Loucy (cell line): ENCODE measurements at regions not wholly inside any gene's neighbourhood (a gene's known extent, or its start where the extent isn't known, plus 50 kb on each side); places are given as distances from the start of the nearest gene placed in this dataset.

Source experiments
- H2AFZ ChIP-seq: fragments of 200-600 bp; sonication (generic); 2 replicates; pipeline ENCODE4 v1.6.0; 2016; ENCODE audit warnings: antibody characterized with exemption, mild to moderate bottlenecking, low read length, moderate library complexity
- H3F3A ChIP-seq: fragments of 200-600 bp; 2 replicates; pipeline ENCODE4 v1.6.0; 2016; ENCODE audit warnings: antibody characterized with exemption, low read depth, mild to moderate bottlenecking
- H3K27me3 ChIP-seq: fragments of 200-600 bp; sonication (generic); 2 replicates; pipeline ENCODE4 v1.6.1; 2014; ENCODE audit warnings: low read length, mild to moderate bottlenecking; ENCODE audit not compliant: insufficient read depth, poor library complexity, severe bottlenecking
- H3K36me3 ChIP-seq: fragments of 200-600 bp; sonication (generic); 2 replicates; pipeline ENCODE4 v1.6.1; 2016; ENCODE audit warnings: low read length; ENCODE audit not compliant: insufficient read depth
- H3K4me1 ChIP-seq: fragments of 200-600 bp; sonication (generic); 2 replicates; pipeline ENCODE4 v1.5.1; 2014; ENCODE audit warnings: low read length, mild to moderate bottlenecking; ENCODE audit not compliant: insufficient read depth, poor library complexity, severe bottlenecking
- H3K4me2 ChIP-seq: fragments of 200-600 bp; sonication (generic); 2 replicates; pipeline ENCODE4 v1.6.0; 2014; ENCODE audit warnings: antibody characterized with exemption, low read length, low read depth, mild to moderate bottlenecking; ENCODE audit not compliant: poor library complexity, severe bottlenecking
- H3K4me3 ChIP-seq: fragments of 200-600 bp; sonication (generic); 2 replicates; pipeline ENCODE4 v1.5.1; 2014; ENCODE audit warnings: low read length, mild to moderate bottlenecking, mixed read lengths; ENCODE audit not compliant: poor library complexity, severe bottlenecking
- H3K79me2 ChIP-seq: fragments of 200-600 bp; sonication (generic); 2 replicates; pipeline ENCODE4 v1.6.1; 2014; ENCODE audit warnings: low read length; ENCODE audit not compliant: insufficient read depth
- H3K9ac ChIP-seq: fragments of 200-600 bp; sonication (generic); 2 replicates; pipeline ENCODE4 v1.6.0; 2014; ENCODE audit warnings: mild to moderate bottlenecking, low read depth, low read length, moderate library complexity; ENCODE audit not compliant: poor library complexity, severe bottlenecking
- H3K9me2 ChIP-seq: fragments of 200-600 bp; sonication (generic); replicated peaks from 2 replicates; pipeline ENCODE4 v1.6.1; 2016; ENCODE audit warnings: low read depth, low read length, mixed read lengths
- H3K9me3 ChIP-seq: fragments of 200-600 bp; sonication (generic); 2 replicates; pipeline ENCODE4 v1.6.1; 2014; ENCODE audit warnings: mild to moderate bottlenecking, antibody characterized with exemption, low read length, low read depth; ENCODE audit not compliant: insufficient read depth
- H4K20me1 ChIP-seq: fragments of 200-600 bp; sonication (generic); 2 replicates; pipeline ENCODE4 v1.6.0; 2014; ENCODE audit warnings: antibody characterized with exemption, low read length, mild to moderate bottlenecking; ENCODE audit not compliant: insufficient read depth, poor library complexity, severe bottlenecking
- CTCF ChIP-seq: fragments of 200-600 bp; sonication (generic); conservative IDR thresholded peaks from 2 replicates; pipeline ENCODE4 v1.5.1; 2014; ENCODE audit warnings: mild to moderate bottlenecking, antibody characterized with exemption, low read length
- EZH2phosphoT487 ChIP-seq: fragments of 200-600 bp; IDR thresholded peaks from 2 replicates; pipeline ENCODE4 v1.6.1; 2018; ENCODE audit warnings: antibody characterized with exemption, mild to moderate bottlenecking, moderate library complexity, borderline replicate concordance

- Histone ChIP-seq H3F3A (no peaks in the 10 kb centered on the region), H3K9me2 (no peaks in the 10 kb centered on the region), H3K27me3 (no peaks in the 10 kb centered on the region), H3K36me3 (no peaks in the 10 kb centered on the region), H3K4me2 (no peak overlapping the region), H3K9me3 (no peaks in the 10 kb centered on the region), H4K20me1 (no peaks in the 10 kb centered on the region), H3K9ac (no peak overlapping the region), H3K4me1 (no peaks in the 10 kb centered on the region), H3K4me3 (no peak overlapping the region), H2AFZ (no peak overlapping the region), H3K79me2 (no peaks in the 10 kb centered on the region)
- TF ChIP-seq EZH2phosphoT487 (no peak), CTCF (no peak)
Observed at GRCh38 chr18:41753826-41754225, 201.2 kb upstream of the PIK3C3 start.

GRCh38 chr18:41752826-41753225 is 202.2 kb upstream of the PIK3C3 start:
- H3K27me3 ChIP-seq: no peaks in the 10 kb centered on the region
- H3K4me3 ChIP-seq: no peak overlapping the region
- H3F3A ChIP-seq: no peaks in the 10 kb centered on the region
- H3K4me1 ChIP-seq: no peaks in the 10 kb centered on the region
- TF ChIP-seq CTCF (no peak), EZH2phosphoT487 (no peak)
- no peaks in the 10 kb centered on the region for H4K20me1 ChIP-seq
- no peak overlapping the region for H2AFZ ChIP-seq
- H3K9me3 ChIP-seq: no peaks in the 10 kb centered on the region
- H3K4me2 ChIP-seq: no peak overlapping the region
- H3K79me2 ChIP-seq: no peaks in the 10 kb centered on the region
- no peak overlapping the region for H3K9ac ChIP-seq
- no peaks in the 10 kb centered on the region for H3K36me3 ChIP-seq
- no peaks in the 10 kb centered on the region for H3K9me2 ChIP-seq

- Histone ChIP-seq H3K27me3 (no peaks in the 10 kb centered on the region), H3K9ac (no peak overlapping the region), H3K9me3 (no peaks in the 10 kb centered on the region), H3K36me3 (no peaks in the 10 kb centered on the region), H3K4me1 (no peaks in the 10 kb centered on the region), H3K4me3 (no peak overlapping the region), H3F3A (no peaks in the 10 kb centered on the region), H3K9me2 (no peaks in the 10 kb centered on the region), H3K4me2 (no peak overlapping the region), H2AFZ (no peak overlapping the region), H3K79me2 (no peaks in the 10 kb centered on the region), H4K20me1 (no peaks in the 10 kb centered on the region)
- no peak for TF ChIP-seq CTCF
- no peak for TF ChIP-seq EZH2phosphoT487
Observed at GRCh38 chr18:41751652-41752051, 203.4 kb upstream of the PIK3C3 start.
